Activated CD8-positive, alpha-beta memory T cell treated with anti-CD3 and anti-CD28 coated beads for 36 hours (primary cell): ENCODE measurements at regions not wholly inside any gene's neighbourhood (a gene's known extent, or its start where the extent isn't known, plus 50 kb on each side); places are given as distances from the start of the nearest gene placed in this dataset.

Experiments used
- CTCF ChIA-PET: fragments of 350-600 bp; sonication (Branson Sonifier 250); formaldehyde crosslinking; loops from one replicate; lab custom pipeline; 2021; ENCODE audit warnings: antibody characterized with exemption; lab: Charles Lee
- POLR2A ChIA-PET: fragments of 350-600 bp; sonication (Branson Sonifier 250); formaldehyde crosslinking; loops from one replicate; lab custom pipeline; 2021; ENCODE audit warnings: antibody characterized with exemption; lab: Charles Lee

GRCh38 chr13:53142306-53142705 lies 113.7 kb downstream of the OLFM4 start:
- CTCF ChIA-PET, result no interaction called here
- POLR2A ChIA-PET, result no interaction called here

- ChIA-PET CTCF (no interaction called here), POLR2A (no interaction called here)
Observed at GRCh38 chr13:53143757-53144339, 115.2 kb downstream of the OLFM4 start.

GRCh38 chr13:53144826-53145225 lies 116.2 kb downstream of the OLFM4 start:
- ChIA-PET POLR2A (no interaction called here), CTCF (no interaction called here)

- ChIA-PET POLR2A (no interaction called here), CTCF (no interaction called here)
Observed at GRCh38 chr13:53150568-53150967, 122.0 kb downstream of the OLFM4 start.

- POLR2A ChIA-PET, result no interaction called here
- CTCF ChIA-PET, result no interaction called here
Observed at GRCh38 chr13:53151336-53152056, 122.9 kb downstream of the OLFM4 start.

GRCh38 chr13:53152057-53152421 lies 123.4 kb downstream of the OLFM4 start:
- ChIA-PET CTCF (no interaction called here), POLR2A (no interaction called here)

- ChIA-PET POLR2A (no interaction called here), CTCF (no interaction called here)
Observed at GRCh38 chr13:53158201-53158600, 129.6 kb downstream of the OLFM4 start.

- POLR2A ChIA-PET, result no interaction called here
- CTCF ChIA-PET, result no interaction called here
Observed at GRCh38 chr13:53159431-53159830, 130.8 kb downstream of the OLFM4 start.

- POLR2A ChIA-PET, result no interaction called here
- CTCF ChIA-PET, result no interaction called here
Observed at GRCh38 chr13:53160211-53160610, 131.6 kb downstream of the OLFM4 start.

- POLR2A ChIA-PET, result no interaction called here
- CTCF ChIA-PET, result no interaction called here
Observed at GRCh38 chr13:53161251-53161650, 132.6 kb downstream of the OLFM4 start.

- POLR2A ChIA-PET, result no interaction called here
- CTCF ChIA-PET, result no interaction called here
Observed at GRCh38 chr13:53165261-53165660, 136.6 kb downstream of the OLFM4 start.

- ChIA-PET POLR2A (no interaction called here), CTCF (no interaction called here)
Observed at GRCh38 chr13:53167561-53167960, 138.9 kb downstream of the OLFM4 start.

- POLR2A ChIA-PET, result no interaction called here
- CTCF ChIA-PET, result no interaction called here
Observed at GRCh38 chr13:53170910-53171309, 142.3 kb downstream of the OLFM4 start.

GRCh38 chr13:53174545-53174944 lies 145.9 kb downstream of the OLFM4 start:
- POLR2A ChIA-PET, result no interaction called here
- CTCF ChIA-PET, result no interaction called here

GRCh38 chr13:53180684-53181083 lies 152.1 kb downstream of the OLFM4 start:
- ChIA-PET POLR2A (no interaction called here), CTCF (no interaction called here)

GRCh38 chr13:53182724-53183123 lies 154.1 kb downstream of the OLFM4 start:
- CTCF ChIA-PET, result no interaction called here
- POLR2A ChIA-PET, result no interaction called here

GRCh38 chr13:53188120-53188519 lies 159.5 kb downstream of the OLFM4 start:
- CTCF ChIA-PET, result no interaction called here
- POLR2A ChIA-PET, result no interaction called here

GRCh38 chr13:53189162-53189561 lies 160.5 kb downstream of the OLFM4 start:
- CTCF ChIA-PET, result no interaction called here
- POLR2A ChIA-PET, result no interaction called here

- ChIA-PET POLR2A (no interaction called here), CTCF (no interaction called here)
Observed at GRCh38 chr13:53191091-53191490, 162.5 kb downstream of the OLFM4 start.

GRCh38 chr13:53197424-53197823 lies 168.8 kb downstream of the OLFM4 start:
- ChIA-PET CTCF (no interaction called here), POLR2A (no interaction called here)

GRCh38 chr13:53198017-53198416 lies 169.4 kb downstream of the OLFM4 start:
- POLR2A ChIA-PET, result no interaction called here
- CTCF ChIA-PET, result no interaction called here

- ChIA-PET POLR2A (no interaction called here), CTCF (no interaction called here)
Observed at GRCh38 chr13:53198736-53199135, 170.1 kb downstream of the OLFM4 start.
